Superior temporal gyrus (tissue), 1 donor: ENCODE measurements at regions not wholly inside any gene's neighbourhood (a gene's known extent, or its start where the extent isn't known, plus 50 kb on each side); places are given as distances from the start of the nearest gene placed in this dataset.
"Not testable (repeated sequence)": the region's sequence is repeated elsewhere in the genome, so short reads cannot be mapped to it uniquely, and the experiment has no call there.

Source experiments
- DNase-seq: peaks from one replicate; pipeline ENCODE4 v3.0.0-alpha.2; 2016; ENCODE audit errors: extremely low spot score

DNA sequence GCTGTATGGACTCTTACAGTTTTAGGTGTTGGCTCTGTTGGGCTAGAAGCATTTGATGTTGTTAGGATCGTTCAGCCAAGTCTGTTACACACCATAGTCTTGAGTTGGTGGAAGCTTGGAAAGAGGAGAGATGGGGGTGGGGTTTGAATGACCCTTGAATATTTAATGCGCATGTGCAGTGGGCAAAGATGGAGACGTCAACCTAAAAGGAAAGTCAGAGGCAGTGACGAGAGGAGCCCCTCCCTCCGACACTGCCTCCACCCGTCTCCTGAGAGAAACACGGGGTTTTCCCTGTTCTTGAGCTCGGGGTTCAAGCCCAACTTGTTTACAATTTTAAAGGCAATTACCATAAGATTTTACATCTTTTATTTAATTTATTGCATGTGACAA lies 311.4 kb downstream of the SHQ1 start:
- no peak for DNase-seq

DNA sequence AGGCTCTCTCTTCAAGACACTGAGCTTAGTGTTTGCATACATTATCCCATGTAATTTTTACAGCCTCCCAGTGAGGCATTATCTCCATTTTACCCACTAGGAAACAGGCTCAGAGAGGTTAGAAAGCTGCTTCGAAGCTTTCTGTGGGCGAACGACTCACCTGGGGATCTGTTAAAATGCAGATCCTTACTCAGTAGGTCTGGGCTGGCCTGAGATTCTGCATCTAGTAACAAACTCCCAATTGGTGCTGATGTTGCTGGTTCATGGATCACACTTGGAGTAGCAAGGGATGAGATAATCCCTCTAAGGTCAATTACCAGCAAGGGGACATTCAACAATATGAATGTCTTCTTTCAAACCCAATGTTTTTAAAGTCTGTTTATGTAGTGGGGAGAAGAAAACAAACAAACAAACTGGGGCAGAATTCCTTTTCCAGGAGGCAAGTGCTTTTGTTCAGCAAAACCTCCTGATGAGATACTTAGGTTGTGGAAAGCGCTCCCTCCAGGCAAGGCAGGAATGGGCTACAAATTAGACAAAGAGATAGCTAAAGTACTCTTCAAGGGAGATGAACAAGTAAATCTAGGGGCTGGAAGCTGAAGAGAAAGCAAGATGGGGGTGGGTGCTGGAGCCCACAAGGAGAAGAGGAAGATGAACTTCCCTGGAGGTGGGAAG lies 311.9 kb downstream of the SHQ1 start:
- no peak for DNase-seq

DNA sequence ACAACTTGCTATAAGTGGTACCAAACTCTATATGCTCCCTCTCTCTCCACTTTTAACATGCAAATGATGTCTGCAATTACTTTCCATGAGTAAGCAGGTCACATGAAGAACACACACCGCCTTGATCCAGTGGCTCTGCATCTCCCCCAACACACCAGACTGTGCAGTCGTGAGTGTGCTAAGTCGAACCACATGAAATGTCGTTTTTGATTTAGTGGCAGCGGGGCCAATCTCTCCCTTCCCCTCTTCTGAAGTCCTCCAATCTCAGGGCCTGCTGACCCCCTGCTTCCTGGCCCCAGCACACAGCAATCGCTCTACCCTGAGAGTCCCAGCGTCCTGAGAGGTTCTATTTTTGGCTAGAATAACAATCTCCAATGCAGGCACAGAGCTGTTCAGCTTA lies 312.5 kb downstream of the SHQ1 start:
- DNase-seq = no peak

DNA sequence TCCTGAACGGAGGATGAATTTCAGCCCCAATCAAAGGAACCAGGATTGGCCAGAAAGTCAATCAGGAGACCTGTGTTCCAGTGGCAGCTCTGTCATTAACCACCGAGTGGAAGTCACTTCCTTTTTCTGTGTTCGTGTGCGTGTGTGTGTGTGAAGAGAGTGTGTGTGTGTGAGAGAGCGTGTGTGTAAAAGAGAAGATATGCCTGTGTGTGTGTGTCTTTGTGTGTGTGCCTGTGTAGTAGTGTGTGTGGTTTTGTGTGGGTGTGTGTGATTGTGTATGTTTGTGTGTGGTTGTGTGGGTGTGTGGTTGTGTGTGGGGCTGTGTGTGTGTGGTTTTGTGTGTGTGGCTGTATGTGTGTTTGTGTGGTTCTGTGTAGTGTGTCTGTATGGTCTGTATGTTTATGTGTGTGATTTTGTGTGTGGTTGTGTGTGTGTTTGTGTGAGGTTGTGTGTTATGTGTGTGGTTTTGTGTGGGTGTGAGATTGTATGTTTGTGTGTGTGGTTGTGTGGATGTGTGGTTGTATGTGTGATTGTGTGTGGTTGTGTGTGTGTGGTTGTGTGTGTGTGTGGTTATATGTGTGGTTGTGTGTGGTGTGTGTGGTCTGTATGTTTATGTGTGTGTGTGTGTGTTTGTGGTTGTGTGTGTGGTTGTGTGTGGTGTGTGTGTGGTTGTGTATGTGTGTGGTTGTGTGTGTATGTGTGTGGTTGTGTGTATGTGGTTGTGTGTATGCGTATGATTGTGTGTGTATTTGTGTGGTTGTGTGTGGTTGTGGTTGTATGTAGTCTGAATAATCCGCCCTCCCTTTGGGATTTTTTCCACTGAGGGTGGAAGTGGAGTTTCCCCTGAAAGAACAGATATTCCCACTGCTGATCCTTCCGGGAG lies 314.4 kb downstream of the SHQ1 start:
- no peak for DNase-seq

DNA sequence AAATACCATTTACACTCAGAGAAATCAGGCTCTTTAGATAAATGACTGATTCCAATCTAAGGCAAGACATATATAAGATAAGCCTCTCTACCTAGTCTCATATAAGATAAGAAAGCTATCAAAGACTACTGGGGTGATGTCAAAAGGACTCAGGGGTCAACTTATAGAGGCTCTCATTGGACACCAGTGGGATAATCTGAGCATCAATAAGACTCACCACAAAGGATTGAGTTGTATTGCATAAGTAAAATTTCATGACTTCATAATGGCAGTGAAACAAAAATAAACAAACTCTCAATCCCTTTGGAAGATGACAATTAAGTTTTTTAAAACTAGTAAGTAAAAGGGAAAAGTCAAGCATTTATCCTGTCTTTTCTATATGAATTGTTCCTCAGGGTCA lies 317.8 kb downstream of the SHQ1 start:
- no peak for DNase-seq

DNA sequence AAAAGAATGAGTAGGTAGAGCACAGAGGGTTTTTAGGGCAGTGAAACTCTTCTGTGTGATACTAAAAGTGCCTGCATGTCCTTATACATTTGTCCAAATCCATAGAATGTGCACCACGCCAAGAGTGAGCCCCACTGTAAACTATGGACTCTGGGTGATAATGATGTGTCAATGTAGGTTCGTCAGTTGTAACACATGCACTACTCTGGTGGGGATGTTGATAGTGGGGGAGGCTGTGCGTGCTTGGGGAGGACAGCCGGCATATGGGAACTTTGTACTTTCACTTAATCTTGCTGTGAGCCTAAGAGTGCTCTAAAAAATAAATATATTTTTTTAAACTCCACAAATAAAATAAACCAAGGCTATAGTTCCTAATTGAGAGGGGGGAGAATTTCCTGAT lies 319.2 kb downstream of the SHQ1 start:
- DNase-seq = no peak

DNA sequence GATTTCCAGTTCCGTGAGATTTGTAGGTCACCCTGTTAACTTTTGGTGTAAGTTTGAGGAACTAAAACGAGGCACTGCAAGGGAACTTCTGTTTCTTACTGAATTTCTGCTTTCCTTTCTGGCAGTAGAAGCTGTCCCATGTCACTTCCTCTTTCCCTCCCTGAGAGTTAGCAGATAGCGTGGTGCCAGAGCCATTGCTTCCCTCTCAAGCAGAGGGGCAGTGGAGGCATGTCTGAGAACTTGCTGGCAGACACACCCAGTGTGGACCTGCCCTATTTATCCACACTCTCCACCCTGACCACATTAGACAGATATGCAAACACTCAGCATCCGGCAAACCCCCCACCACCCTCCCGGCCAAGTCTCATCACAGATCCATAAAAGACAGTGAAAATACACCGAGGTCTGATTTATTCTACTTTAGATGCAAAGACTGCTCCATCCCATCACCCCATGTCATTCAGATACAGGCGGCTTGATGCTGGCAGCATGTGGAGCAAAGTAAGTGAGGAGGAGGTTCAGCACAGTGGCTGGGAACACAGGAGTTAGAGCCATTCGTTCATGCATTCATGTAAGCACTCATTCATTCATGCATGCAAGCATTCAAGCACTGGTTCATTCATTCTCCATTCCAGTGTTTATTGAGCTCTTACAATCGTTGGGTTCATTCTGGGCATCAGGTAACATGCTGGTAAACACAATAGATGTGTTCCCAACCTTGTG lies 324.7 kb downstream of the SHQ1 start:
- DNase-seq = no peak

DNA sequence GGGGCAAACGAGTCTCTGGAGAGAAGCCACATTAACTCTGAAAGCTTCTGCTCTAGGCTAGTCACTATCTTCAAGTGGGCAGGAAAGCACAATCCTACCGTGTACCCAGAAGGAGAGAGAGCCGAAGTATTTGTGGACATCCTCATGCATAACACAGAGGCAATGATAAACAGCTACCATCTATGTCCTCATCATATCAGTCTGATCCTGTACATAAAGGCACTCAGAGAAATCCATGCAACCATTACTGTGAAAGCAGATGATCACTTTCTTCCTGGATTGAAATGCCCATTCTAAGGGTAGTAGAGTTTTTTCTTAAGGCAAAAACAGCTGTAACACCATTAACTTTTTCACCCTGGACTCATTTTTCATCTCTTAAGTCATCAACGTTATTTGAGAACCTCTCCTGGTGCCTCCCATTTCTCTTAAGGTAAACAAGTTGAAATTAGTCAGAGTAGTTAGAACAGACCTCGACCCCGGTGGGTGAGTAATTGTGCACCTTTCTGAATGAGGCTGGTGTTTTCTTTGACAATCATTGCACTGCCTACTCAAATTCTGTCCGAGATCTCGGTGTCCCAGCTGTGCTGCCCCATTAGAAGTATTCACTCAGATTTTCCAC lies 327.4 kb downstream of the SHQ1 start:
- no peak for DNase-seq

DNA sequence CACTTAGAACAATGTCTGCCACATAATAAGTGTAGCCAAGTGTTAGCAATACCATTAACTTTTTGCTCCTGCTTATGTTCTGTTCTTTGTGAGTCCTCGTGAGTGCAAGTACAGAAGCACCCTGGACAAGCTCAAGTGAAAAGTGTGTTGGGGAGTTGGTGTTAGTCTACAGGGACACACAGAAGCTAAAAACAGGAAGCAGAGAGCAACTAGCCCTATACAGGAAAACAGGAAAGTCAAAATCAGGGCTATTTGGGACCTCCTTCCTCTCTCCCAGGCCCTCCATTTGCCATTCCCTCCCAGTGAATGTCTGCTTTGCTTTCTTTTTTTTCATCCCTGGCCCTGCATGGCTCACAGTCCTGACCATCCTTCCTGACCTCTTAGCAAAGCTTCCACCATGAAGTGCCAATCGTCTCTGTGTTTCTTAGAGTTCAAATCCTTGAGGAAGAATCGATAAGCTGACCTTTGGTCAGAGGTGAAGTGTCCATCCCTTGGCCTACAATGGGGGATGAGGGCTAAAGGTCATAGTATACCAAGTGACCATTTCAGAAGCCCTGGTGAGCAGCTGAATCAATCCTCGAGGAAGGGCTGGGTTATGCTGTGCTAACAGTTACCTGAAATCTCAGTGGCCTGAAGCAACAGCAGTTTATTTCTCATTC lies 328.2 kb downstream of the SHQ1 start:
- DNase-seq = no peak

DNA sequence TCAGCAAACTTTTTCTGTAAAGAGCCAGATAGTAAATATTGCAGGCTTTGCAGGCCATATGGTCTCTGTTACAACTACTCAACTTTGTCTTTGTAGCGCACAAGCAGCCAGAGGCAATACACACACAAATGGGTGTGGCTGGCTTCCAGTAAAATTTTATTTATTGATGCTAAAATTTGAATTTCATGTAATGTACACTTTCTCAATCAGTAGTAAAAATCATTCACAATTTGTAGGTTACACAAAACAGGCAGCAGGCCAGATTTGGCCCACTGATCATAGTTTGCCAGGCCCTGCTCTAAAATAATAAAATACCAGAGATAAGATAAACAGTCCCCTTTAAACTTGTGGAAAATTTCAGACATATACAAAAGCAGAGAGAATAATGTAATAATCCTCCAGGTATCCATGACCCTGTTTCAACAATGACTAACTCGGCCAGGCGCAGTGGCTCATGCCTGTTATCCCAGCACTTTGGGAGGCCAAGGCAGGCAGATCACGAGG lies 330.3 kb downstream of the SHQ1 start:
- DNase-seq = no peak

DNA sequence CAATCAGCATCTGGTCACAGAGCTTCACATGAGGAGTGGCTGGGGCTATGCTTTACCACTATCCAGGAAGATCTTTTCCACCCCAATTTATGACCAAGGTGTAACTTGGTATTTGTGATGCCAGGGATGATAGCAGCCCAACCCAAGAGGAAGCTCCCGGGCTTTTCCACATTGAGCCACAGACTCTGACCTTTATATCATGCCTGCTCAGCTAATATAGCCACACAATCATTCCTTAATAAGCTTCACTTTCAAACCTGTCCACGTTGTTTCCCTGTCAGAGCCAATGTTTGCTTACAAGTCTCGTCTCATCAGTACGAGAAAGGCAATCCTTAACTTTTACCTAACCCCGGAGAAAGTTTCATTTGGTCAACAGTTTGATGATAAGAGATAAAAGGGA lies 330.9 kb downstream of the SHQ1 start:
- DNase-seq = no peak

DNA sequence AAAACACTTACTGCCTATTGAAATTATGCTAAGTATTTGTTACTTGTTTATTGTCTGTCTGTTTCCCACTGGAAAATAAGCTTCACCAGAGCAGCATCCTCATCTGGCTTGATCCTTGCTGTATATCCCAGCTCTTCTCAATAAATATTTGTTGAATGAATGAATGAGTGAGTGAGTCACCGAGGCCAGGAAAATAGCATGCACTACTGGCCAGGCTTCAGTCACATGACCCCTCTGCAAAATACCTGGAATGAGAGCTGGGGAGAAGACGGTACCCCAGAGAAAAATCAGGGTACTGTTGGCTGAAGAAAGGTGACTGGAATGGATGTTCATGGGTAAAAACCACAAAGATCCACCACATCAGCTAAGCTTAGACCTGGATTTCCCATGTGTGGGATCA lies 331.9 kb downstream of the SHQ1 start:
- DNase-seq = no peak

DNA sequence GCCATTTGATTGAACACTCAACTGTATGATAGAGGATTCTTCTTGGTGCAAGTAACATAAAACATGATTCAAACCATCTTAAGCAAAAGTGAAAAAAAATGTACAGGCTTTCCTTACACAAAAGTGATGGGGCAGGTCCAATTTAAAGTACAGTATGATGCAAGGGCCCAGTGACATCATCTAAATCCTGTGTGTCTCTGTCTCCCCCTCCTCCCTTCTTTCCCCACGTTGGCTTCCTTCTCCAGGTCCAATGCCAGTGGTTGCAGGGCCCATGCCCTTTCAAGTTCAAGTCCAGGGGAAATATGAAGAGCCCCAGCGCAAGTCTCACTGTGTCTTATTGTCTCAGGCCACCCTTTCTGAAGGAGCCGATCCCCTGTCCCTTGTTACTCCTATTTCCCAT lies 332.3 kb downstream of the SHQ1 start:
- no peak for DNase-seq

DNA sequence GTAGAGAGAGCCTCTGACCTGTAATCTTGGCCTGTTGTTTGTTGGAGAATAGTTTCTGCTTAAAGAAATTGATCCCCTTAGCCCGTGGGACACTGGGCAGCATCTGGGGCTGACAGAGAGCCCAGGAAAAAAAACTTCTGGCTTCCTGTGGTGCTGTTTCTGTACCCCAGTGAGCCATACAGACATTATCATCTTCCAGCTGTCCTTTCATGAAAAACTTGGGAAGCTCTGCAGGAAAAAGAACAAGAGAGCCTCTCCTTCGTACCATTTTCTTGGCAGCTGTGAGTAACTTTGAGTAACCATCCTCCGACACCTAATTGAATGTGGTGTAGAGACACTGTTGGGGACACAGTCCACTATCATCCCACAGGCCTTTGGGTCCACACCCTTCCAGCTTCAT lies 333.0 kb downstream of the SHQ1 start:
- DNase-seq = no peak

DNA sequence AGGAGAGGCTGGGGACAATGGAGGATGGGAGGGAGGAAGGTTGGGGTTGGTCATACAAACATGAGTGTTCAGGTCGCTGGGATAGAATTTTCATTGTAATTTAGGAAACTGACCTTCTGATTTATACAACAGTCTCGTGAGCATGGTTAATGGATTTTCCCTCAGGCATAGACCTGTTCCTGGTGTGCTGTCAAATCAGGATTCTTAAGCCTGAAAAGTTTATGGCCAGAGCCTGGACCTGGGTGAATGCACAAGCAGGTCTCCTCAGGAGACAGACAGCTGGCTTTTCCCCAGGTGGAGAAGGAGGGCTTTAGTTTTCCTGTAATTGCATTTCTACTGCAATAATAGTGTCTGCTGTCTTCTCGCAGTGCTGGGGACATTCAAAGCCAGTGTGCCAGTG lies 338.0 kb downstream of the SHQ1 start:
- no peak for DNase-seq

DNA sequence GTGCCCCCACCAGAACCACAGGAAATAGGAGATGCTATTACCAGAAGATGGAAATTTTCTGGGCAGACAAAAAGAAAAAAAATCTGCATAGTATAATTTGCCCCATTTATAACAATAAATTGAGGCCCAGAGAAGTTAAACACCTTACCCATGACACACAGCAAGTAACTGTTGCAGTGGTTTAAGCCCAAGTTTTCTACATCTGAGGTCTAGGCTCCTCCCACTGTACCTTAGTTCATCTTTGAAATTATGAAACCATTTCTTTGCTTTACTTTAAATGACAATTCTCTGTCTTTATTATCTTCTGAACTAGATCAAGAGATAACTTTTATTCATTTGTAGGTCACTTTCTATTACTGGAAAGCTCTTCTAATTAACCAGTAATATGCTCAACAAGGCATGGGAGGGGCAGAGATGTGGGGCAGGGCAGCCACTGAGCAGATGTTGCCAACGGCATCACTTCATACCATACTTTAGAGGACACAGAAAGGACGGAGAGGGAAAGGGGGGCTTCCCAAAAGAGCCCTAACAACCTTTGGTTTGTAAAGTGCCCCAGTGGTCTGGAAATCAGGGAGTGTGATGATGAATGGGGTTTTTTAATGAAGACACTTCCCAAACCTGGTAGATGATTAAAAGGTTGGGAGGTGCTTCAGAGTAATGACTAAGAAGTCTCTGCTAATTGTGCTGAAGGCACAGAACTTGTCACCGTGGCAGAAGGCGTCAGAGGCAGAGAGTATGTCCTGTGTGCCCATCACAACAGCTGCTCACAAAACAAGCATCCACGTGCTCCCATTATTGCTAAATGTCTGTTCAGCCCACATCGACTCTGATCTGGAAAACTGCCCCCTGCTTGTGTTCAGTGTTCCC lies 342.5 kb downstream of the SHQ1 start:
- no peak for DNase-seq

DNA sequence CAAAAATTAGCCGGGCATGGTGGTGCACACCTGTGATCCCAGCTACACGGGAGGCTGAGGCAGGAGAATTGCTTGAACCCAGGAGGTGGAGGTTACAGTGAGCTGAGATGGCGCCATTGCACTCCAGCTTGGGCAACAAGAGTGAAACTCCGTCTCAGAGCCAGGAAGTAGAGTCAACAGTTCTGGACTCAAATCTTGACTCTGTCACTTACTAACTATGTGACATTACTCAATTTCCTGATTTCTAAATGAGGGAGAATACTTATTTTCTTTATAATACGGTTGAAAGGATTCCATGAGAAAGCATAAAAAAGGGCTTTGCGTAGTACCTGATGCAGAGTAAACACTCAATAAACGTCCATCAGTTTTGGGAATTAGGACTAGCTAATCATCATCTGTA lies 350.7 kb downstream of the SHQ1 start:
- not testable (repeated sequence) for DNase-seq

DNA sequence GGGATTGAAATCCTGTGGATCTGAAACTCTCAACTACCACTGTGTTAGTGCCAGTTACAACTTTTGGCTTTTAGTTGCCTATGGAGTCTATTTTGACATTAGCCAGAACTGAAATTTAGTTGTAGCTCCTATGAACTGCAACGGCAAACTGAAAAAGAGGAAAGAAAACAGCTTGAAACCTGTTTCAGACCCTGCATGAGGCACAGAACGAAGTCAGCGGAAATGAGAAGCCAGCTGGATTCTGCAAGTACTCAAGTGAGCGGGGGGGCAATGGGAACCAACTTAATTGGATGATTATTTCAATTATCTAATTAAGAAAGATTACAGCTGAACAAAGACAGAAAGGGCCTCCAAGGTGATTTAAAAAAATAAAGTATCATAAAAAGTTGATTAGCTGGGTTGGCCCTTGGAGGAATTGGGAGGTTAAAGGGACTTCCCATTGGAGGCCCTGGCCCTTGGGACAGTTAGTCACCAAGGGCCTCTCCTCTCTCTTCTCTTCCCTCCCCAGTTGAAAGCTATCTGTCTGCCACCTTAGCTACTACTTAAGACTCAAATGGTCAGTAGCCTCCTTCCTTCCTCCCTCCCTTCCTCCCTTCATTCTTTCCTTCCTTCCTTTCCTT lies 352.1 kb downstream of the SHQ1 start:
- DNase-seq = no peak

DNA sequence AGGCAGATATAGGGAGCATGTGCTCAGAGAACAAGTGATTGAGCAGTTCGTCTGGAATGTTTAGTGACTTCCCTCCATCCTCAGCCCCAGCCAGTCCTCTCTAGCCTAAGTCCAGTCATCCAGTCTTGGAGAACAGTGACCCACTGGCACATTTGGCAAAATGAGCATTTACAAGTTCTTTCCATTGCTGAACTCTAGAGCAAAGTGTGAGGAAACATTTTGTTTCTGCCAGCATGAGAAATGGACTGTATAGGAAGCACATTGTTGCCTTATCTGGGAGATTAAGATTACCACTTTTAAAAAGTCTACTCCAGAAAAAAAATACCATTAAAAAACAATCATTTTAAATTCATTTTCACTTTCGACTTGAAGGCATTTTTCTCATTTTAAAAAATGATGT lies 353.6 kb downstream of the SHQ1 start:
- no peak for DNase-seq

DNA sequence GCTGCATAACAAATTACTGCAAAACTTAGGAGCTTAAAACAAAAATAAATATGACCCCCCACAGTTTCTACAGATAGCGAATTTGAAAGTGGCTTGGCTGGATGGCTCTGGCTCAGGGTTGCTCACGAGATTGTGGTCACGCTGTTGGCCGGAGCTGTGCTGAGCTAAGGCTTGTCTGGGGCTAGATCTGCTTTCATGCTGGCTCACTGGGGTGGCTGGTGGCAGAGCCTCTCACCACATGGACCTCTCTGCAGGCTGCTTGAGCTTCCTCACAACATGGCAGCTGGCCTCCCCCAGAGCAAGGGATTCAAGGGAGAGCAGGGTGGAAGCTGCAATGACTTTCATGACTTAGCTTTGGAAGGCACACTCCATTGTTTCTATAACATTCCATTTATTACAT lies 354.1 kb downstream of the SHQ1 start:
- DNase-seq = no peak
